ENCODE measurements at regions not wholly inside any gene's neighbourhood (a gene's known extent, or its start where the extent isn't known, plus 50 kb on each side); places are given as distances from the start of the nearest gene placed in this dataset.

- no peak for DNase-seq (ENCODE audit: low spot score in 2 of 2)
- Histone ChIP-seq H3K4me1 (no peaks in the 10 kb centered on the region), H3K27me3 (no peaks in the 10 kb centered on the region), H3K36me3 (no peaks in the 10 kb centered on the region), H3K27ac (no peak overlapping the region), H3K4me3 (no peak overlapping the region), H3K9me3 (no peaks in the 10 kb centered on the region)
- TF ChIP-seq CTCF (IDR thresholded peaks at IDR 0.05), result no peak
- intact Hi-C loops (cut with DNase I), result no loop called here
Measured at GRCh38 chr6:23282252-23283021, 713.1 kb downstream of the HDGFL1 start.

- Histone ChIP-seq H3K27me3 (no peaks in the 10 kb centered on the region), H3K4me3 (no peak overlapping the region), H3K9me3 (no peaks in the 10 kb centered on the region), H3K27ac (no peak overlapping the region), H3K4me1 (no peaks in the 10 kb centered on the region), H3K36me3 (no peaks in the 10 kb centered on the region)
- DNase-seq (ENCODE audit: low spot score in 2 of 2), result no peak
- intact Hi-C loops (cut with DNase I), result no loop called here
- TF ChIP-seq CTCF (IDR thresholded peaks at IDR 0.05), result no peak
Measured at GRCh38 chr6:23293653-23294052, 724.3 kb downstream of the HDGFL1 start.

DNA sequence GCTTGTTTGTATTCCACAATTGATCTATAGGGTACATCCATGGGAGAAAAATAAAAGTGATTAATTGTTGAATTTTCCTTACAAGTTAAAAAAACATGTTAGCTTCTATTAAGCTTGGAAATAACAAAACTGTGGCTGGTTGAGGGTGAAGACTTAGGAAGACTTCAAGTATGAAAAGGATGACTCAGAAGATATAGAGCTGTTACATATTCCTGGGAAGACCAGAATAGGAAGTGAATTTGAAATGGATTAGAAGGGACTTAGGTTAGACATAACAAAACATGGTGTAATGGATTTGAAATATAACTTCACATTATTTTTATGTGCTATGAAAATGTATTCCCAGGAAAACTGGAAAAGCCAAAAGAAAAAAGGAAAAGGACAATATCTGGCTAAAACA is 732.2 kb downstream of the HDGFL1 start:
- no peak overlapping the region for H3K4me3 ChIP-seq
- intact Hi-C loops (cut with DNase I), result no loop called here
- H3K36me3 ChIP-seq, result no peaks in the 10 kb centered on the region
- TF ChIP-seq CTCF (IDR thresholded peaks at IDR 0.05), result no peak
- no peaks in the 10 kb centered on the region for H3K27me3 ChIP-seq
- no peaks in the 10 kb centered on the region for H3K9me3 ChIP-seq
- no peak overlapping the region for H3K27ac ChIP-seq
- DNase-seq (ENCODE audit: low spot score in 2 of 2), result no peak
- H3K4me1 ChIP-seq, result no peaks in the 10 kb centered on the region

GRCh38 chr6:23302514-23302913 is 733.1 kb downstream of the HDGFL1 start:
- no peaks in the 10 kb centered on the region for H3K9me3 ChIP-seq
- H3K4me3 ChIP-seq, result no peak overlapping the region
- intact Hi-C loops (cut with DNase I), result no loop called here
- H3K27me3 ChIP-seq, result no peaks in the 10 kb centered on the region
- H3K27ac ChIP-seq, result no peak overlapping the region
- no peaks in the 10 kb centered on the region for H3K36me3 ChIP-seq
- H3K4me1 ChIP-seq, result no peaks in the 10 kb centered on the region
- no peak for TF ChIP-seq CTCF (IDR thresholded peaks at IDR 0.05)
- DNase-seq (ENCODE audit: low spot score in 2 of 2), result no peak

- DNase-seq (ENCODE audit: low spot score in 2 of 2), result no peak
- no peak for TF ChIP-seq CTCF (IDR thresholded peaks at IDR 0.05)
- no peaks in the 10 kb centered on the region for H3K4me1 ChIP-seq
- intact Hi-C loops (cut with DNase I), result no loop called here
- no peaks in the 10 kb centered on the region for H3K27me3 ChIP-seq
- H3K36me3 ChIP-seq, result no peaks in the 10 kb centered on the region
- no peak overlapping the region for H3K4me3 ChIP-seq
- no peaks in the 10 kb centered on the region for H3K9me3 ChIP-seq
- no peak overlapping the region for H3K27ac ChIP-seq
Measured at GRCh38 chr6:23305325-23305943, 736.1 kb downstream of the HDGFL1 start.
